Mammary epithelial cell (primary cell): ENCODE measurements at regions not wholly inside any gene's neighbourhood (a gene's known extent, or its start where the extent isn't known, plus 50 kb on each side); places are given as distances from the start of the nearest gene placed in this dataset.

ENCODE experiments used
- CTCF ChIP-seq, 2 donors: IDR thresholded peaks in 1 of 2; conservative IDR thresholded peaks in 1 of 2; 2 replicates each; pipeline ENCODE4 v1.5.1; 2011 to 2012; ENCODE audit warnings: inconsistent platforms in 2 of 2, low read length in 2 of 2, mild to moderate bottlenecking in 2 of 2, control low read depth in 1 of 2, low read depth in 1 of 2; ENCODE audit not compliant: insufficient read depth in 1 of 2; ENCODE audit errors: extremely low read depth in 1 of 2
- EZH2 ChIP-seq: IDR thresholded peaks from 2 replicates; pipeline ENCODE4 v1.6.1; 2012; ENCODE audit warnings: low read length, inconsistent platforms, borderline replicate concordance

- no peak for TF ChIP-seq CTCF (conservative IDR thresholded peaks at IDR 0.05 in 1 of 2, IDR thresholded peaks at IDR 0.05 in 1 of 2; ENCODE audit: extremely low read depth in 1 of 2, insufficient read depth in 1 of 2, low read depth in 1 of 2, low read length in 2 of 2)
- TF ChIP-seq EZH2 = no peak
These were observed 91.6 kb upstream of the ATF7IP start for GRCh38 chr12:14273913-14274311.
